ENCODE measurements at regions not wholly inside any gene's neighbourhood (a gene's known extent, or its start where the extent isn't known, plus 50 kb on each side); places are given as distances from the start of the nearest gene placed in this dataset.

GRCh38 chr22:25353516-25354445, 134.3 kb downstream of the CRYBB2 start:
- no peak for TF ChIP-seq CTCF (conservative IDR thresholded peaks at IDR 0.05; ENCODE audit: low read depth, low read length)
- H3K4me3 ChIP-seq (ENCODE audit: low read depth, low read length), result no peak overlapping the region
- DNase-seq (ENCODE audit: low read depth), result no peak

GRCh38 chr22:25354456-25354855, 135.0 kb downstream of the CRYBB2 start:
- TF ChIP-seq CTCF (conservative IDR thresholded peaks at IDR 0.05; ENCODE audit: low read depth, low read length), result no peak
- no peak overlapping the region for H3K4me3 ChIP-seq (ENCODE audit: low read depth, low read length)
- no peak for DNase-seq (ENCODE audit: low read depth)

DNA sequence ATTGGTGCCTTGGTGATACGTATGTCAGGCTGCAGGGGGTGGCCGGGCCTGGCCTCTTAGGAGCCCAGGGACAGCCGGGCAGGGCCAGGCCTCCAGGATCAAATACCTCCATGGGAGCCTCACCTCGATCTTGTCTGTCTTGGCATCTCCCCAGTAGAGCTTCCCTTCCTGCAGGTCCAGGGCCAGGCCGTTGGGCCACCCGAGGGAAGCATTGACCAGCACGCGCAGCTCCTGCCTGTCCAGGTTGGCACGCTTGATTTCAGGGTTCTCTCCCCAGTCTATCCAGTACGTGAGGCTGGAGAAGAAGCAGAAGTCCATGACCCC, 137.7 kb downstream of the CRYBB2 start:
- no peak for TF ChIP-seq CTCF (conservative IDR thresholded peaks at IDR 0.05; ENCODE audit: low read depth, low read length)
- no peak for DNase-seq (ENCODE audit: low read depth)
- H3K4me3 ChIP-seq (ENCODE audit: low read depth, low read length), result no peak overlapping the region

DNA sequence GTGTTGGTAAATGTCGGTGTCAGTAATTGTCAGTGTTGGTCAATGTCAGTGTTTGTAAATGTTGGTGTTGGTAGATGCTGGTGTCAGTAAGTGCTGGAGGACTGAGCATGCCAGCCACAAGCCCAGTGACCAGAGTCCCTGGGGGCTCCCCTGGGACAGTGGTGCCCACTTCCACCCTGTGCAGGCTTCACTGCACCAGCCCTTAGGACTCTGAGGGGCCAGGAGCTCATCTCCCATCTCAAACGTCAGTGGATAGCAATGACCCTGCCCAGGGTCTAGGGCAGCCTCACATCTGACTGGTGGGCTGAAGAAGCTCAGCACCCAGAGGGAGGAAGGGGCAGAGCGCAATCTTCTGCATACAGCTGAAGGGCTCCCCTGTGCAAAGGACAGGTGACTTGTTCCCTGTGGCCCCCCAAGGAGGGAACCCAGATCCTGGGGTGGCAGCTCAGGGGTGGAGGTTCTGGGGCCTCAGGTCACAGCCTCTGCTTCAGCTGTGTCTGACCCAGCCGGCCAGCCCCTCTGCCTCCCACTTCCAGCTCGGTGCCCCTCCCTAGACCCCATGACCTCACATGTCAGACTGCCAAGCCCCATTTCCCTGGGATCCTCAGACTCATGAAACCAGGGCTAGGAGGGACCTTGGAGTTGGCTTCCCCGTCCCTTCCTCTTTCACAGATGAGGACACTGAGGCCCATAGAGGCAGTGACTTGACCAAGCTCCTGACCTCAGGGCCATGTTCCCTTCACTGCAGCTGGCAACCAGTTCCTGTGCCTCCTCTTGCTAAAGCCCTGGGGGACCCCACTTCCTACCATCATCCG, 138.4 kb downstream of the CRYBB2 start:
- no peak for TF ChIP-seq CTCF (conservative IDR thresholded peaks at IDR 0.05; ENCODE audit: low read depth, low read length)
- DNase-seq (ENCODE audit: low read depth), result no peak
- no peak overlapping the region for H3K4me3 ChIP-seq (ENCODE audit: low read depth, low read length)

DNA sequence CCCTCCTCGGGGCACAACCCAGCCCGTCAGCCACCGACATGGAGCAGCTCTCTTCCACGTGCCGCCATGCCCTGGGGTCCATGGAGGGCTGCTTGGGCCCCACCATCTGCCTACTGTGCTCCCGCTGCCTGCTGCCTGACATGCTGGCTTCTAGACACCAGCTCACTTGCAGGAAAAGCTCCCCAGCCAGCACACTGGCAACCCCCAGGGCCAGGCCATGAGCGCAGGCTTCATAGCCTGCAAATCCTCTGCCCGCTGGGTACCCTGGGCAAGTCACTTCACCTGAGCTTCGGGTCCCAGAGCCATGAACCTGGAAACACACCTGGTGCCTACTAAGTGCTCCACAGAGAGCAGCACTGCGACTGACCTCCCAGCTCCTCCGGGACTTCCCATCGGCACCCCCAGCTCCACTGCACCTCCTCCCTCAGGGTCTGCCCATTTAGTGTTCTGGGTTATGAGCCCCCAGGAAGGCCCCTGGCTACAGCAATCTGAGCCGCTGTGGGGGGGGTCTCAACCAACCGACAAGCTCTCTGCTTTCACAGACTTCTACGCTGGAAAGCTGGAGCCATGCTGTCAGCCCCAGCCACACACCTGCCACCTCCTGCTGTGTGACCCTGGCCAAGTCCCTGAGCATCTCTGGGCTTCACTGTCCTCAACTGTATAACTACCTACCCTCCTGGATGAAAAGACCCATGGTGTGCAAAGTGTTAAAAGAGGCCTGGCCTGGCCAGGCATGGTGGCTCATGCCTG, 139.2 kb downstream of the CRYBB2 start:
- TF ChIP-seq CTCF (conservative IDR thresholded peaks at IDR 0.05; ENCODE audit: low read depth, low read length), result no peak
- H3K4me3 ChIP-seq (ENCODE audit: low read depth, low read length), result no peak overlapping the region

DNA sequence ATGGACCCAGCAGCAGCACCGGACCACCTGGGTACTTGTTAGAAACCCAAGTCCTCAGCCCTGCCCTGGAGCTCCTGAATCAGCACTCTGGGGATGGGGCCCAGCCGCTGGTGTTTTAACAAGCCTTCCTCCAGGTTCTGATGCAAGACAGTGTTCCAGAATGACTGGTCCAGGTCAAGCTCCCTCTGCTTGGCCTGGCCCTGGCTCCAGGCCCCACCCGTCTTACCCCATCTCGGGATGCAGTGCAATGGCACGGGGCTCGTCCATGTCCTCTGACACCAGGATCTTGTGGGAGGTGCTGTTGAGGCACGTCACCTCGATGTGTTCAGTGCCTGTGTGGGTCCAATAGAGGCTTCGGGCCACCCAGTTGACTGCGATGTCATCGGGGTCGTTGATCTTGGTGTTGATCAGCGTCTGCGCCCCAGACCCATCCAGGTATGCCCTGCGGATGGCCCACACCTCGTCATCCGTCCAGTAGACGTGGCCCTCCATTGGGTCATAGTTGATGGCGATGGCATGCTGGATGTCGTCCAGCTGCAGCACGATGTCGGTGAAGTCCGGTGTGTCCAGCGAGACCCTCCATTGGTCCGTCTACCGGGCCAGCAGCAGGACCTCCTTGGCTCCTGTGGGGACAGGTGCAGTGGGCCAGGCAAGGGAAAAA, 140.3 kb downstream of the CRYBB2 start:
- no peak for TF ChIP-seq CTCF (conservative IDR thresholded peaks at IDR 0.05; ENCODE audit: low read depth, low read length)
- no peak overlapping the region for H3K4me3 ChIP-seq (ENCODE audit: low read depth, low read length)
- no peak for DNase-seq (ENCODE audit: low read depth)

More for the DNA sequence above, 139.2 kb downstream of the CRYBB2 start:
- DNase-seq (ENCODE audit: low read depth), result no peak
